ENCODE measurements at regions not wholly inside any gene's neighbourhood (a gene's known extent, or its start where the extent isn't known, plus 50 kb on each side); places are given as distances from the start of the nearest gene placed in this dataset.

GRCh38 chr2:226636586-226636985 is 163.0 kb downstream of the IRS1 start:
- TF ChIP-seq ZNF280D (tag by site-specific recombination; IDR thresholded peaks at IDR 0.05) (no peak), ZNF677 (tag by site-specific recombination; IDR thresholded peaks at IDR 0.05) (no peak), YY1 (tag by site-specific recombination; IDR thresholded peaks at IDR 0.05) (no peak), CTCF (tag by site-specific recombination; IDR thresholded peaks at IDR 0.05) (no peak), ZNF274 (IDR thresholded peaks at IDR 0.05; ENCODE audit: low read length) (no peak), ZNF274 (tag by site-specific recombination; IDR thresholded peaks at IDR 0.05; ENCODE audit: borderline replicate concordance) (no peak), ZNF514 (tag by site-specific recombination; IDR thresholded peaks at IDR 0.05) (no peak)
